HG02798 (cell line): ENCODE measurements at regions not wholly inside any gene's neighbourhood (a gene's known extent, or its start where the extent isn't known, plus 50 kb on each side); places are given as distances from the start of the nearest gene placed in this dataset.

Experiments
- ATAC-seq: cut with Tn5 transposase; IDR thresholded peaks from one replicate; pipeline ENCODE4 v1.9.1; 2021; ENCODE audit warnings: mild to moderate bottlenecking; ENCODE audit not compliant: unreplicated experiment, poor library complexity

DNA sequence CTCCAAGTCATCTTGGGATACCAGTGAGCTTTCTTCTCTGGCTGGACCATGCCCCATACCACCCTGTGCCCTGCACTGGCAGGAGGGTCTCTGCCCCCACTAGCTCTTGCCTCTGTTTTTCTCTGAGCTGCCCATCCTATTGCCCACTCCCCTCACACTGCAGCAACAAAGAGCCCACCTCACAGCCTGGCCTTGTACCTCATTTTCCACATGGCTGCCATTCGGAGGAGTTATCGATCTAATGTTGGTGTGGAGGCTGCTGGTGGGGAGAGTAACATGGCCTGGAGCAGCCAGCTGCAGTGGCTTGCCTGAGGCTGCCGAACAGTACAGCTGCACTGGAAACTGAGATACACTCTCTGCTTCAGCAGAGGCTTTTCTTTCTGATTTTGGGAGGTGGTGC is 65.7 kb upstream of the AGBL1 start:
- no peak for ATAC-seq

DNA sequence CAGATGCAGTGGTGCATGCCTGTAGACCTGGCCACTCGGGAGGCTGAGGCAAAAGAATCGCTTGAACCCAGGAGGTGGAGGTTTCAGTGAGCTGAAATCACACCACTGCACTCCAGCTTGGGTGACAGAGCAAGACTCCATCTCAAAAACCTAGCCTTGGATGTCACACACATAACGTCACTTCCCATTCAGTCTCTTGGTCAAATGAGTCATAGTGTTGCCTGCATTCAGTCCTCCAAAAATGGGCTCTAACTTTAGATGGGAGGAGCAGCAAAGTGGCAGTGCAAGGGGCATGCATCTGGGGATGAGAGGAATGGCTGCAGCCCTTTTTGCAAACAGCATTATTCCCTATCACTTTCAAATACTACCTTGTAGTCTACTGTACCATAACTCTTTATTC is 62.9 kb upstream of the AGBL1 start:
- ATAC-seq = no peak

DNA sequence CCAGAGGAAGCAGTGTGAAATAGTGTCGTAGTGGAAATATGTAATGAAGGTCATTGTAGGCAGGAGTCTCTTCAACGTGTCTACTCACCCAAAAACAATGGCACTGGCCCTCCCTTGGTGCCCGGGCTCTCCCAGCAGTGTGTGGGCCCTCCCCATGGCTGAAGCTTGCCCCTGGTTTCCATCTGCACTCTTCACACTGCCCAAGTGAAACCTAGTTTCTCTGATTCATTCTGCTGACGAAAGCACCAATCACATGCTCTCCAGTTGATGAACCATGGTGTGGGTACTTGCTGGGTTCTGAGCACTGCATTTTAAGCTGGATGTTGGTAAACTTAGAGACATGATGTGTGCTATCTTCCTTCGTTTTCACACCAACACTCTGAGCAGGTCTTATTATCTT is 61.0 kb upstream of the AGBL1 start:
- no peak for ATAC-seq

DNA sequence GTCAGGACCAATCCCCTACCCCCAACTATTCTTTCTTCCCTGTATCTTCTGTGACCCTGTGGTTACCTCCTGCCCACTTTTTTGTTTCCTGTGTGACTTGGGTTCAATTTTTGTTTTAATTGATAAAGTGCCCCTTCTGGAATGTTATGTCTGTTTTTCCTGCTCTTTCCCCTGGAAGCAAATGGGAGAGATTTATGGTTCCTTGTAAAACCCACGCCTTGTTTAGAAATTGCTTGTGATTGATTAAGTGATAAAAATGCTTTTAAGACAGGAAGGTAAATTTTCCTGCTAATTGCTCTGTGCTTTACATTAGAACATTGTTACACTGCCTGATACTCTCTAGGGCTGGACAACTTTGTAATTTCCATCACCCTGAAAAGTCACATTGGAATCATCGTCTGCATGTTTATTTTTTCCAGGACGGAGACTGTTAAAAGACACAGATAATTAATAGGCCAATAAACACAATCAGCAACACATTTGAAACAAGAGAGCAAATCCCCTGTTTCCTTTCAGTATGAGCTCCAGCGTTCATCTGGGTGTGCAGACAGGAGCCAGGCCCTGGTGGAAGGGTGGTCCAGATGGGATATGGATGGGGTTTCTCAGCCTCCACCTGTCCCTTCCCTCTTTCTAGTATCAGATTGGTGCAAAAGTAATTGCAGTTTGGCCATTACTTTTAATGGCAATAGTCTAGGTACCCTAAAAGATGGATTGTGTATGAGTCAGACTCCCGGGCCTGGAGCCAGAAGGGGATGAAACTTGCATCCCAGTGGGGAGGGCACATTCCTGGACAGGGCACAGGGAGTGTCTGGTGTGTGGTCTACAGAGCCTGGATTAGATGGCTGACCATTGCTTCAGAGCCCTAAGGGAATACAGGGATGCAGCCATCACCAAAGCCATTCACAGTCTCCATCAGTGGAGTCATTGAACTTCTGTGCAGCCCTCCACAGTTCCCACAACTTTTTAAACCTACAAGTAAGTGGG is 58.1 kb upstream of the AGBL1 start:
- no peak for ATAC-seq

DNA sequence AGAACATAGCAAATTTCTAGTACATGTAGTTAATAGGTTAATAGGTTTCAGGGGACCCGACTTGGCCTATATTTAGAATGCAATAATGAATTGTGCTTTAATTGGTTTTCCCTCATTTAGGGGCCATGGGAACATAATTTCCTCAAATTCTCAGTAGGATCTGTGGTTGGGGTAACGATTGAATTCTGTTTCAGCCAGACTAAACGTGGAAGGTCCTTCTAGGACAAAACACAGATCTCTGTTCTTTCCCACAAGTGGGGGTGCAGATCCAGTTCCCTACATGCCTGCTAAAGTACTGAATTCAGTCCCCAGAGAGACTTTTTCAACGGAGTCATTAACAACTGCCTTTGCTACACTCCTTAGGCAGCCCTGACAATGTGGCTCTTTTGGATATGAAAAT is 50.7 kb upstream of the AGBL1 start:
- ATAC-seq = no peak
